Loucy (cell line): ENCODE measurements at regions not wholly inside any gene's neighbourhood (a gene's known extent, or its start where the extent isn't known, plus 50 kb on each side); places are given as distances from the start of the nearest gene placed in this dataset.

Experiments used
- H2AFZ ChIP-seq: fragments of 200-600 bp; sonication (generic); 2 replicates; pipeline ENCODE4 v1.6.0; 2016; ENCODE audit warnings: antibody characterized with exemption, mild to moderate bottlenecking, low read length, moderate library complexity
- H3F3A ChIP-seq: fragments of 200-600 bp; 2 replicates; pipeline ENCODE4 v1.6.0; 2016; ENCODE audit warnings: antibody characterized with exemption, low read depth, mild to moderate bottlenecking
- H3K27me3 ChIP-seq: fragments of 200-600 bp; sonication (generic); 2 replicates; pipeline ENCODE4 v1.6.1; 2014; ENCODE audit warnings: low read length, mild to moderate bottlenecking; ENCODE audit not compliant: insufficient read depth, poor library complexity, severe bottlenecking
- H3K36me3 ChIP-seq: fragments of 200-600 bp; sonication (generic); 2 replicates; pipeline ENCODE4 v1.6.1; 2016; ENCODE audit warnings: low read length; ENCODE audit not compliant: insufficient read depth
- H3K4me1 ChIP-seq: fragments of 200-600 bp; sonication (generic); 2 replicates; pipeline ENCODE4 v1.5.1; 2014; ENCODE audit warnings: low read length, mild to moderate bottlenecking; ENCODE audit not compliant: insufficient read depth, poor library complexity, severe bottlenecking
- H3K4me2 ChIP-seq: fragments of 200-600 bp; sonication (generic); 2 replicates; pipeline ENCODE4 v1.6.0; 2014; ENCODE audit warnings: antibody characterized with exemption, low read length, low read depth, mild to moderate bottlenecking; ENCODE audit not compliant: poor library complexity, severe bottlenecking
- H3K4me3 ChIP-seq: fragments of 200-600 bp; sonication (generic); 2 replicates; pipeline ENCODE4 v1.5.1; 2014; ENCODE audit warnings: low read length, mild to moderate bottlenecking, mixed read lengths; ENCODE audit not compliant: poor library complexity, severe bottlenecking
- H3K79me2 ChIP-seq: fragments of 200-600 bp; sonication (generic); 2 replicates; pipeline ENCODE4 v1.6.1; 2014; ENCODE audit warnings: low read length; ENCODE audit not compliant: insufficient read depth
- H3K9ac ChIP-seq: fragments of 200-600 bp; sonication (generic); 2 replicates; pipeline ENCODE4 v1.6.0; 2014; ENCODE audit warnings: mild to moderate bottlenecking, low read depth, low read length, moderate library complexity; ENCODE audit not compliant: poor library complexity, severe bottlenecking
- H3K9me2 ChIP-seq: fragments of 200-600 bp; sonication (generic); replicated peaks from 2 replicates; pipeline ENCODE4 v1.6.1; 2016; ENCODE audit warnings: low read depth, low read length, mixed read lengths
- H3K9me3 ChIP-seq: fragments of 200-600 bp; sonication (generic); 2 replicates; pipeline ENCODE4 v1.6.1; 2014; ENCODE audit warnings: mild to moderate bottlenecking, antibody characterized with exemption, low read length, low read depth; ENCODE audit not compliant: insufficient read depth
- H4K20me1 ChIP-seq: fragments of 200-600 bp; sonication (generic); 2 replicates; pipeline ENCODE4 v1.6.0; 2014; ENCODE audit warnings: antibody characterized with exemption, low read length, mild to moderate bottlenecking; ENCODE audit not compliant: insufficient read depth, poor library complexity, severe bottlenecking
- CTCF ChIP-seq: fragments of 200-600 bp; sonication (generic); conservative IDR thresholded peaks from 2 replicates; pipeline ENCODE4 v1.5.1; 2014; ENCODE audit warnings: mild to moderate bottlenecking, antibody characterized with exemption, low read length
- EZH2phosphoT487 ChIP-seq: fragments of 200-600 bp; IDR thresholded peaks from 2 replicates; pipeline ENCODE4 v1.6.1; 2018; ENCODE audit warnings: antibody characterized with exemption, mild to moderate bottlenecking, moderate library complexity, borderline replicate concordance

DNA sequence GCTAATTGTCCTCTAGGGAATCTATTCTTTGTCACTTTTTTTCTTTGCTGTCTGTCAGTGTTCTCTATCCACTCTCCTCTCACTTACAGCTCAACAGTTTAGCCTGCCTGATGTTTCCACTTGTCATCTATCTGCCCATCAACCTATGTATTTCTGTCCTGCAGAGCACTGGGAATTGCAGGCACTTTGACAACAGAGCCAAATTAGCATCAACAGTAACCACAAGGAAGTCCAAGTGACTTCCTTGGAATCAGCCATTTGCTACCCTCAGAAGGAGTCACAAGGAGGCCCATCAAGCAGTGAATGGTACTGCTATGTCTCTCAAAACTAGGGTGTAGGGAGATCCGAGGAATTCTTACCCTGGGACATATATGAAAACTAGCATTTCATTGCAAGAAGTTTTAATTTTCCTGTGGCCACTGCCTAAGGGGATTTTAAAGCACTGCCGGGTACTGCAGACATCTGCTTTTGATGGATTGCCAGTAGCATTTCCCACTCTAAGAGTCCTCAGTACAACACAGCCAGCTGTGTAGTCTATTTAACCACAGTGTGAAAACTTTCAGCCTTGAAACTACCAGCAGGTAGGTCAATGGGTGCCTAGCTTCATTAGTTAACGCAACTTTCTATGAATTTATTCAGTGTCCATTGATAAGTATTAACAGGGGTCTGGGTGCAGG, 898.8 kb downstream of the NTRK3 start:
- Histone ChIP-seq H3K9me2 (no peaks in the 10 kb centered on the region), H3K79me2 (no peaks in the 10 kb centered on the region), H3K4me2 (no peak overlapping the region), H3K27me3 (no peaks in the 10 kb centered on the region), H4K20me1 (no peaks in the 10 kb centered on the region), H3K4me1 (no peaks in the 10 kb centered on the region), H3K4me3 (no peak overlapping the region), H3K9me3 (no peaks in the 10 kb centered on the region), H3K36me3 (no peaks in the 10 kb centered on the region), H3K9ac (no peak overlapping the region), H2AFZ (no peak overlapping the region), H3F3A (no peaks in the 10 kb centered on the region)
- no peak for TF ChIP-seq CTCF
- no peak for TF ChIP-seq EZH2phosphoT487

- Histone ChIP-seq H3K9me2 (no peaks in the 10 kb centered on the region), H3K4me1 (no peaks in the 10 kb centered on the region)
These were observed 900.6 kb downstream of the NTRK3 start for GRCh38 chr15:87355946-87356345.

GRCh38 chr15:87354661-87355410, 901.7 kb downstream of the NTRK3 start:
- Histone ChIP-seq H3K9me3 (no peaks in the 10 kb centered on the region), H3K9me2 (no peaks in the 10 kb centered on the region), H3K36me3 (no peaks in the 10 kb centered on the region), H3F3A (no peaks in the 10 kb centered on the region), H3K4me3 (no peak overlapping the region), H3K79me2 (no peaks in the 10 kb centered on the region), H3K4me2 (no peak overlapping the region), H3K4me1 (no peaks in the 10 kb centered on the region), H4K20me1 (no peaks in the 10 kb centered on the region), H3K9ac (no peak overlapping the region), H2AFZ (no peak overlapping the region), H3K27me3 (no peaks in the 10 kb centered on the region)
- no peak for TF ChIP-seq EZH2phosphoT487
- no peak for TF ChIP-seq CTCF

More at GRCh38 chr15:87355946-87356345, 900.6 kb downstream of the NTRK3 start:
- Histone ChIP-seq H3K9ac (no peak overlapping the region), H4K20me1 (no peaks in the 10 kb centered on the region), H3K79me2 (no peaks in the 10 kb centered on the region), H3F3A (no peaks in the 10 kb centered on the region), H3K27me3 (no peaks in the 10 kb centered on the region), H3K4me3 (no peak overlapping the region), H3K36me3 (no peaks in the 10 kb centered on the region), H2AFZ (no peak overlapping the region), H3K4me2 (no peak overlapping the region), H3K9me3 (no peaks in the 10 kb centered on the region)
- TF ChIP-seq CTCF (no peak), EZH2phosphoT487 (no peak)
